Ovary (tissue), 7 donors: ENCODE measurements at regions not wholly inside any gene's neighbourhood (a gene's known extent, or its start where the extent isn't known, plus 50 kb on each side); places are given as distances from the start of the nearest gene placed in this dataset.

ENCODE experiments used
- DNase-seq, 5 donors: peaks; one replicate each; pipeline ENCODE4 v3.0.0-alpha.2; 2019 to 2020
- H3K27ac ChIP-seq, 2 donors: fragments of 200-600 bp; one replicate each; pipeline versions ENCODE4 v1.5.1 to v1.8.0; 2019 to 2022
- H3K27me3 ChIP-seq: fragments of 200-600 bp; one replicate; pipeline ENCODE4 v1.8.0; 2022
- H3K36me3 ChIP-seq: fragments of 200-600 bp; sonication (generic); one replicate; pipeline ENCODE4 v1.5.1; 2019
- H3K4me1 ChIP-seq: one replicate; pipeline ENCODE4 v1.8.1; 2013; ENCODE audit warnings: mild to moderate bottlenecking, moderate library complexity; ENCODE audit not compliant: insufficient read depth
- H3K4me3 ChIP-seq: fragments of 200-600 bp; sonication (generic); one replicate; pipeline ENCODE4 v1.5.1; 2017
- H3K9me3 ChIP-seq, 2 donors: fragments of 200-600 bp in 1 of 2; sonication (generic) in 1 of 2; one replicate each; pipeline versions ENCODE4 v1.5.1 to v1.8.1; 2013 to 2019; ENCODE audit warnings: mild to moderate bottlenecking in 1 of 2, moderate library complexity in 1 of 2
- EP300 ChIP-seq: sonication (generic); formaldehyde crosslinking; IDR thresholded peaks from one replicate; pipeline ENCODE4 v1.6.1; 2017; ENCODE audit warnings: antibody characterized with exemption
- POLR2A ChIP-seq: fragments of 450-650 bp; IDR thresholded peaks from one replicate; pipeline ENCODE4 v1.6.1; 2017; ENCODE audit warnings: antibody characterized with exemption, mild to moderate bottlenecking, moderate library complexity
- WGBS, 3 donors: extraction: QIAGEN DNeasy Blood & Tissue Kit in 1 of 3; methylation state at CpG; one replicate each; pipeline versions ENCODE4 v1.1.5 to v1.1.7; 2013 to 2017; 5-methylcytosine and 5-hydroxymethylcytosine counted together
- intact Hi-C, 4 donors: fragments of 100-400 bp; cut with DNase I; formaldehyde crosslinking; loops; one replicate each; pipeline versions ENCODE4 v1.11.0 to v1.15.1; 2022 to 2023
- TF ChIP-seq, protein P1 (sequence below), 3 donors: fragments of 450-650 bp in 2 of 3; fragments of 200-600 bp in 1 of 3; IDR thresholded peaks; one replicate each; pipeline versions ENCODE4 v1.5.1 to v1.8.0; 2016 to 2022; ENCODE audit warnings: antibody characterized with exemption in 3 of 3, mild to moderate bottlenecking in 1 of 3
- donor health status: DM: no; HTN: no; CAD: no; lungs with moderate emphysema.
- donor health status: DM: no; HTN: no; CAD: no.
- donor health status: Bipolar disorder and iron deficiency.
- donor health status: DM: no; HTN: no; CAD: no.
- donor health status: DM: yes; HTN: yes; CAD: no.

DNA sequence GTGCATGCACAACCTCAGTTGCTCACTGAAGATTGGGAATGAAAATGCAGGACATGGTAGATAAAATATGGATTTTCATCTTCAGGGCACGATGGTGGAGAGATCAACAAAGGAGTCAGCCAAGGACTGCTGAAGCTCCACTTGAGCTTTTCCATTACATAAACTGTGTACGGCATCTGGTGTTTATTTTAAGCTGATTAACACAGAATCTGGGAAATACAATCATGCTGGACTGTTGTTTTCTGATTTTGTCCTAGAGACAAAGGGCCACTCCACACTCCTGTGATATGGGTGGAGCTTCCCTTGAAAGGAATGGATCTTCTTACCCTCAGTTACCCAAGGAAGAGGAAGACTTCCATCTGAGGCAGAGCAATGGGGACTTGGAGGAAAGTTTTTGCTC lies 120.6 kb downstream of the SAMD9 start:
- no peak for DNase-seq
- TF ChIP-seq, protein P1, sequence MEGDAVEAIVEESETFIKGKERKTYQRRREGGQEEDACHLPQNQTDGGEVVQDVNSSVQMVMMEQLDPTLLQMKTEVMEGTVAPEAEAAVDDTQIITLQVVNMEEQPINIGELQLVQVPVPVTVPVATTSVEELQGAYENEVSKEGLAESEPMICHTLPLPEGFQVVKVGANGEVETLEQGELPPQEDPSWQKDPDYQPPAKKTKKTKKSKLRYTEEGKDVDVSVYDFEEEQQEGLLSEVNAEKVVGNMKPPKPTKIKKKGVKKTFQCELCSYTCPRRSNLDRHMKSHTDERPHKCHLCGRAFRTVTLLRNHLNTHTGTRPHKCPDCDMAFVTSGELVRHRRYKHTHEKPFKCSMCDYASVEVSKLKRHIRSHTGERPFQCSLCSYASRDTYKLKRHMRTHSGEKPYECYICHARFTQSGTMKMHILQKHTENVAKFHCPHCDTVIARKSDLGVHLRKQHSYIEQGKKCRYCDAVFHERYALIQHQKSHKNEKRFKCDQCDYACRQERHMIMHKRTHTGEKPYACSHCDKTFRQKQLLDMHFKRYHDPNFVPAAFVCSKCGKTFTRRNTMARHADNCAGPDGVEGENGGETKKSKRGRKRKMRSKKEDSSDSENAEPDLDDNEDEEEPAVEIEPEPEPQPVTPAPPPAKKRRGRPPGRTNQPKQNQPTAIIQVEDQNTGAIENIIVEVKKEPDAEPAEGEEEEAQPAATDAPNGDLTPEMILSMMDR (IDR thresholded peaks at IDR 0.05): no peak
- no peak for TF ChIP-seq EP300
- no peaks in the 10 kb centered on the region for H3K27me3 ChIP-seq
- 24 to 36% (median 32%) methylated on average over 2 of the region's 2 CpGs for WGBS, 3 donors
- H3K4me1 ChIP-seq: no peaks in the 10 kb centered on the region
- intact Hi-C loops: no loop called here
- H3K4me3 ChIP-seq: no peak overlapping the region
- H3K27ac ChIP-seq: no peak overlapping the region
- no peaks in the 10 kb centered on the region for H3K9me3 ChIP-seq
- H3K36me3 ChIP-seq: no peaks in the 10 kb centered on the region

DNA sequence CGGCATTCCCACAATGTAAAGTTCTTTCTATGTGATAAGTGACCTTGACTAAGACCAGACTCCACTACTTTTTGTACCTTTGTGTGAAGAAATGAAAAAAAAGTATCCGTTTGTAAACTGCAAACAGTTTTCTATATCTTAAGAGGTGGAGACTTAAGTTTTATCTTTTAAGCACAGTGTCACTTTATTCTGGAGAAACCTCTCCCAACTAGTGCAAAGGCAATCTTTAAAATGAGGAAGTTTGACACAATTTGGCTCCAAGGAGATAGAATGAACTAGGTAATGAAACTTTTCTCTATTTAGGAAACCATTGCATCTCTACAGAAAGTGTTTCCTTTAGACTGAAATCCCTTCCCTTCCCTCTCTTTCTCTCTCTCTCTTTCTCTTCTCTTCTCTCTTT lies 122.9 kb downstream of the SAMD9 start:
- Histone ChIP-seq H3K9me3 (no peaks in the 10 kb centered on the region), H3K27ac (no peak overlapping the region), H3K27me3 (no peaks in the 10 kb centered on the region), H3K36me3 (no peaks in the 10 kb centered on the region), H3K4me1 (no peaks in the 10 kb centered on the region), H3K4me3 (no peak overlapping the region)
- WGBS, 3 donors: 66 to 83% (median 66%) methylated on average over 2 of the region's 2 CpGs
- intact Hi-C loops: no loop called here
- no peak for DNase-seq
- no peak for TF ChIP-seq EP300
- TF ChIP-seq, protein P1 (IDR thresholded peaks at IDR 0.05): no peak
- no peak for TF ChIP-seq POLR2A

DNA sequence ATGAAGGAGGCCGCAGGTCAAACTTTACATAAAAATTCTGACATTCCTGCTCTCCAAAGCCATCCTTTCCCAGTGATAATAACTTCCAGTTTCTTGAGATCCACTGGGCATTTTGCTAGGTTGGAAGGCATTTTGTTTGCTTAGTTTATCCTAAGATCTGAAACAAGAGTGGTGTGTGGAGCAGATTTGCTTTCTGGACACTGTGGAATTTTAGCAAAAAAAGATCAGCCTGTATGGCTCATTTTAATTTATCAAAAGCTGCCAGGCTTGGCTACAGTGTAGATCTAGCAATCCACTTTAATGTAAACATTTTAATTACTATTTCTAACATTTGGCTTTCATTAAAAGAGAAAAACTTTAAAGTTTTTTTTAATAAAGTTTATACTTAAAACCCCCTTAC lies 124.8 kb downstream of the SAMD9 start:
- no peak for DNase-seq
- H3K4me3 ChIP-seq: no peak overlapping the region
- H3K36me3 ChIP-seq: no peaks in the 10 kb centered on the region
- H3K27ac ChIP-seq: no peak overlapping the region
- 83 to 97% (median 90%) methylated on average over 1 of the region's 1 CpG for WGBS, 3 donors
- intact Hi-C loops: no loop called here
- no peaks in the 10 kb centered on the region for H3K9me3 ChIP-seq
- TF ChIP-seq, protein P1 (IDR thresholded peaks at IDR 0.05): no peak
- no peak for TF ChIP-seq POLR2A
- TF ChIP-seq EP300: no peak
- H3K27me3 ChIP-seq: no peaks in the 10 kb centered on the region
- no peaks in the 10 kb centered on the region for H3K4me1 ChIP-seq

DNA sequence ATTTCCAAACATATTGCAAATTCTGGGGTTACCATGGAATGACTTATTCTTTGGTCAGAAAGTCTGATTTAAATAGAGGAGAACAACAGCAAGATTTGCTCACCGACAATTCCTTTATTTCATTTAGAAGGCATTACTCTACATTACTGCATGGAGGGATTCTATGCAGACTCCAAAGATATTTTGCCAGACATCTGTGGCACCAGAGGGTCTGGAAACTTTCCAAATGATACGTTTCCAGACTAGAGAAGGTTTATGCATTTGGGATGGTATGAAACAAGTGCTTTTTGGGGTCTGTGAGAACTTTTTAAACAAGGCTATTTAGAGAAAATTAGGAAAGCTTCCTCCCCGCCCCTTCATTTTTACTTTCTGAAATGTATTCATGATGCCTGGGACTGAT lies 125.3 kb downstream of the SAMD9 start:
- H3K4me3 ChIP-seq: no peak overlapping the region
- WGBS, 3 donors: 62 to 72% (median 66%) methylated on average over 3 of the region's 3 CpGs
- H3K27me3 ChIP-seq: no peaks in the 10 kb centered on the region
- no peaks in the 10 kb centered on the region for H3K9me3 ChIP-seq
- no peaks in the 10 kb centered on the region for H3K36me3 ChIP-seq
- intact Hi-C loops: no loop called here
- DNase-seq: no peak
- TF ChIP-seq POLR2A (no peak), EP300 (no peak)
- TF ChIP-seq, protein P1 (IDR thresholded peaks at IDR 0.05): no peak
- H3K4me1 ChIP-seq: no peaks in the 10 kb centered on the region
- H3K27ac ChIP-seq: no peak overlapping the region

DNA sequence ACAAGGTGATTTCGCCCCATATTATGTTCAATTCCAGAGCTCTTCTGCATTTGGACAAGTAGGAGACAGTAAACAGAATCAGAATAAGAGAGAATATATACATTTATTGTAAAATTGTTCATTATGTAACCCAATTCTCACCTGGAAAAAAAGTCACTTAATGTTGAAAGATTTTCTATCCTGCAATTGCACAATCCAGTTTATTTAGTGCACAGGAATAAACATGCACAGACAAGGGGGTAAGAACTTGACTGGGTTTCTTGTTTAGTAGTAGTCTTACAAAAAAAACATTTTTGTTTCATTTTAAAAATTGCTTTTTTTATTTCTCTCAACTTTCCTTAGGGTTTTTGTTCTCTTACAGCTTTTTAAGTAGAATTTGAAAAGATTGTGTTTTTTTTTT lies 126.6 kb downstream of the SAMD9 start:
- TF ChIP-seq EP300 (no peak), POLR2A (no peak)
- TF ChIP-seq, protein P1 (IDR thresholded peaks at IDR 0.05): no peak
- 88 to 92% (median 90%) methylated on average over 1 of the region's 1 CpG for WGBS, 3 donors
- DNase-seq: no peak
- no peaks in the 10 kb centered on the region for H3K36me3 ChIP-seq
- H3K4me1 ChIP-seq: no peaks in the 10 kb centered on the region
- H3K27ac ChIP-seq: no peak overlapping the region
- H3K27me3 ChIP-seq: no peaks in the 10 kb centered on the region
- intact Hi-C loops: no loop called here
- H3K4me3 ChIP-seq: no peak overlapping the region
- H3K9me3 ChIP-seq: no peaks in the 10 kb centered on the region
